SK-N-MC (cell line): ENCODE measurements at regions not wholly inside any gene's neighbourhood (a gene's known extent, or its start where the extent isn't known, plus 50 kb on each side); places are given as distances from the start of the nearest gene placed in this dataset.

Source experiments
- EZH2 ChIP-seq: fragments of 200-600 bp; sonication (generic); IDR thresholded peaks from one replicate; pipeline ENCODE4 v1.6.1; 2017; ENCODE audit warnings: antibody characterized with exemption
- POLR2AphosphoS5 ChIP-seq: IDR thresholded peaks from 2 replicates; pipeline ENCODE4 v1.6.1; 2012; ENCODE audit warnings: mild to moderate bottlenecking, low read depth, low read length, borderline replicate concordance

DNA sequence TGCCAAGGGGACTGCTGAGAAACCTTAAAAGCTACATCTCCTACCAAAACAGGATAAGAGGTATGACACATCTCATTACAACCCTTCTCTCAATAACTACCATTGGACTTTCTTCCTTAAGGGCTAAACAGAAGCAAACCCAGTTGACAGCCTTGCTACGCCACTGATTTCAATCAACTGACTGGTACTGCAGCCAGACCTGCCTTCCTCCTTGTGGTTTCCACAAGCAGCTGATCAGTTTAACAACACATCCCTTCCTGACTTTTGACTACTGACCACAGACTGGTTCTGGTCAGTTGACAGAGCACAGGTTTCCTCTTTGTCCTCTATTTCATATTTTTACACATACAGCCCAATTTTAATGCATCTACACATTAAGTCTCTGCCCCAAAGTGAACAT, 108.8 kb downstream of the ADAMTS1 start:
- no peak for TF ChIP-seq POLR2AphosphoS5
- no peak for TF ChIP-seq EZH2
